ENCODE measurements at regions not wholly inside any gene's neighbourhood (a gene's known extent, or its start where the extent isn't known, plus 50 kb on each side); places are given as distances from the start of the nearest gene placed in this dataset.

DNA sequence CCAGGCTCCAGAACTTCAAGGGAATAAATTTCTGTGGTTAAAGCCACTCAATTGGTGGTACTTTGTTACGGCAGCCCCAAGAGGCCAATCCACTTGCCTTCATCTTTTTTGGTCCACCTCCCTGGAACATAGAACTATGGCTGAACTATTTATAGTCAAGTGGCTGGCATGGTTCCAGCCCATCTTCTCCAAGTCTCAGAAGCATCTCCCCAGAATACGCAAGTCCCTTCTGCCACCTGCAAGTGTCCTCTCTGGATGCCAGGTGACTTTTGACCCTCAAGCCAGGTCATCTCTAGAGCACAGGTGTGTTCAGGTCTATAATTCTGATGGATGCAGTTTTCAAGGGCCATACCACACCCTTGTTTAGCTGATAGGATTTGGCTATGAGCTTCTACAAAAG is 371.5 kb downstream of the AACS start:
- DNase-seq, result no peak

DNA sequence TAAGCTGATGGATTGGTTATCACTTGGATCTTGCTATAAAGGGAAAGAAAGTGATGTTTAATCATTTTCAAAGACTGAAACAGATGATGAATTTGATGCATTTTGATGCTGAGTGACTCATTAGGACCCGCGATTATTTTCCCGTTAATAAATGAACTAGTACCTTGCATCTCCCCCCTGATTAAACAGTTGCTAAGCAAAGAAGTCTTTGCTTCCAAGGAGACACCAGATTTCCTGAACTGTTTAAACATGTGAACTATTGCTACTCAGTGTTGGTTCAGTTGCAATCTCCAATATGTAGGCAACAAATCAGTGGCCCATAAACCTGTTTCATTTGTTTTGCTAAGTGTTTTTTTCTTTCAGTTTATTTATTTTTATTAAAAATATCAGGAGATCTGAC is 375.2 kb downstream of the AACS start:
- no peak for DNase-seq

DNA sequence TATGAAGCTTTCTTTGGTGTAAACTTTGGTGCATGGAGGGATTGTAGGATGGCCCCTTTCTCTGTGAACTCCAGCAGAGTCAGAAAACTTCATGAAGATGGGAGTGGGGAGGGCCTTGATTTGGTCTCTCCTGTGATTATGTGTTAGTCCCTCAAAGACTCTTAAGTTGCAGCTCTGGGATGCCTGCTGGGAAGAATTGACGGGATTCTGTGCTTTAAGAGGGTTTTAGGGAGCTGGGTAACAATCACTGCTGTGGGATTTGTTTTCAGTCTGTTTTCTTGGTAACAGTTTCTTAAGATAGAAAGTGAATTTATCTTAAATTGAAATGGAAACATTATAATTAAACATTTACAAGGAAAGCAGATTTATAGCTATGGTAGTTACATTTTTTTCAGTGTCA is 378.1 kb downstream of the AACS start:
- no peak for DNase-seq

DNA sequence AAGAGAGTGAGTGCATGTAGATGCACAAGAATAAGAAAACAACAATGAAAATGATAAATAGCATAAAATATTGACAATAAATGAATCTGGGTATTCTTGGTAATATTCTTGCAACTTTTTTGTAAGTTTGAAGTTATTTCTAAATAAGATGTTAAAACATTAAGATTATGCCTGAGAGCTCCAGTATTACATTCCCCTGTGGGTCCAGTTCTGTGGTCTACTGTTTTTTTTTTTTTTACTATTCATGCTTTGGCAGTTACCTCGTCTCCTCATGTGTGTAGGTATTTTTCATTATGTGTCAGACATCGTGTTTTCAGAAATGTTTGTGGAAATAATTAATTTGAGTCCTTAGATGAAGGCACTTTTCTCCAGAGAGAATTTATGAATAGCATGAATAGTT is 386.2 kb downstream of the AACS start:
- DNase-seq, result no peak

DNA sequence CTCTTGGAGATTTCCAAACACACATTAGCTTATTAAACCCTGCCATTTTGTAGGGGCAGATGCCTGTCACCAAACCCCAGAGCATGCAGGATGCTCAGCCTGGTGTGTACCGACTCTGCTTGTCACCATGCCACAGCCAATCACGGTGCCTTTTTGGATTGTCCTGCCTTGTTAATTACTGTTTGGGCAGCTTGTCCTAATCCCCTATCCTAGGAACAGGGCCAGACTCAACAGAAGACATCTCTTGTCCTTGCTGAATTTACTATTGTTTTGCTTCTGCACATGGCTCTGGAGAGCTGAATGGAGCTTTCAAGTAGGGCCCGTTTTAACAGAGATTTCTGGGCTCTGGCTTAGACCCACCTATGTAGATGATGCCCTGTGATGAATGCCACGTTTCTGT is 388.5 kb downstream of the AACS start:
- no peak for DNase-seq

DNA sequence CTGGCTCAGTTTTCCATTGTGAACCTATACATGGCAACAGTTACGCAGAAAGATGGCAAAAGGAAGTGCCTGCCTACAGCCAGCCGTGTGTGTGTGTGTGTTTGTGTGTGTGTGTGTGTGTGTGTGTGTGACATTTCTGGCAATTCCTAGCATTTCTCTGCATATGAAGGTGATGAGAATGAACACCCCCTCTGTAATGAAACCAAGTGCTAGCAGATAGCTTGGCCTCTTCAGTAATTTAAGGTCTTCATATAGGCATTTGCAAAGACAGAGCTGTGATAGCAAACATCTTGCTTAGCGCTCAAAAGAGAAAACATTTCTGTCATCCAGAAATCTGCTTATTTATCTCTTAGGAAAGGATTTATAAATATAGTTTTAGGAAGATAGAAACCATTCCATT is 389.1 kb downstream of the AACS start:
- DNase-seq, result no peak

DNA sequence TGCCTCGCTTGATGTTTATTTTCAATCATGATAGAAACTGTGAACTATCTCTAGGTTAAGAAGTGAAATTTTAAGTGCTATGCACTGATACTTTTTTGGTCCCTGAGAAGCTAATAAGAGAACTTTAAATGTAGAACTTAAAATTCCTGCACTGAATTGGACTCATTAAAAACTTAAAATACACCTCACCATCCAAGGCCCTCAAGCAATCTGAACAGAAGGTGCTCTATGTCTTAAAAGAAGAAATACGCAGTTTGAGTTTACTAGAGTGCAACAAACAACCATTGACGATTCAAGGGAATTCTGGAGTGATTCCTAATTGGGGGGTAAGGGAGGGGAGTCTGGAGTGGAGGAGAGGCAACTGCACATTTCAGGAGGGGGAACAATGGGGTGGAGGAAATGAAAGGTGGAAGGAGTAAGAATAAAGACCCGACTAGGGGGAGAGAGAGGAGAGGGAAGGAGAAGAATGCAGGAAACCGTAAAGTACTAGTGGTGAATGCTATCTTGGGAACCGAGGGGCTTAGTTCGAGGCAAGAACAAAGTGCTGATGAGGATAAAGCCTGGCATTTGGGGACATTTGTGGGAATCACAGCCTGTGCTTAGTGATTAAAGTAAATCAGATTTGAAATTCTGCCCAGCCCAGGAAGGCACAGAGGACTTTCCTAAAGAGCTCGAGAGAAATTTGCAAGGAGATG is 389.7 kb downstream of the AACS start:
- no peak for DNase-seq

DNA sequence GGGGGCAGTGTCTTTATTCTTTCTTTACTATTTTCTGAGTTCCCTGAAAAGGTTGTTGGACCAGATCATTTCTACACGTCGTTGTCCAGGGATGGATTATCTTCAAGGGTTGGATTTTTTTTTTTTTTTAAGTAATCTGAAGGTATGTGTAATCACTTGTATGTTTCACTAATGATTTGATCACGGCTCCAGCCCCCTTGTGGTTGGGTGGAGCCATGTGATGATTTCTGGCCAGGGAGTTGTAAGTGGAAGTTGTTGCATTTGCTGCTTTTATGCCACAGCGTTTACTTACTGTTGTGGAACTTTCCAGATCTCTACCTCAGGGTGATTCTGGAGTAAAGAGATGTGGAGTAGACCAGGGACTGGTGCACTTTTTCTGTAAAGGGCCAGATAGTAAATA is 390.3 kb downstream of the AACS start:
- DNase-seq, result no peak

DNA sequence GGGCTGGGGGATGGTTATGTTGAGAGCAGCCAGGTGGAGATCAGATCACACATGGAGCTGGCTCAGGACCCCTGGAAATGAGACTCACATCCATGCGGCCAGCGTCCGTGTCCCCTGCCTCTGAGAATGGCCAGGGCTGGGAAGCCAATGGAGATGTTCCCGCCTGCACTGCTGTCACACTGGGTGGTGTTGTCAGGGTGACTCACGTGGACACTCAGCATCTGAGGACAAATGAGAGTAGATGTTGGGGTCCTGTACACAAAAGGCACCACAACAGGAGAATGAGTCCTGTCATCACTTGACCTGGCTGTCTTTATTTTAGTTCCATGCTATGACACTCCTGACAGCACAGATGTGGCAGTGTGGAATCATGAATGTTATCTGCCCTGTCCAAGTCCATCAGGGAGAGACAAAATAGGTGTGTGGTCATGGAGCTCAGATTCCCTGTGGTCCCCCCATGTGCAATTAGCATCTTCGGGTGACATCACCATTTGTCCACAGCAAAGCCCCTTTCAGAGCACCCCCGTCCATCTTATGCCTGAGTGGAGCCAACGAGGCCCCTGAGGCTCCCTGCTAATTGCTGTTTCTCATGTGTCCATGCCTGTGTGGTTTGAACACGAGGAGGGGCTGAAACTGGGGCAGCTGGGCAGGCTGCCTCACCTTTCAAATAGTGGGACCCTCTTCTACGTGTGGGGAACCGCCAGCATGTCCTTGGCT is 393.5 kb downstream of the AACS start:
- DNase-seq, result no peak

DNA sequence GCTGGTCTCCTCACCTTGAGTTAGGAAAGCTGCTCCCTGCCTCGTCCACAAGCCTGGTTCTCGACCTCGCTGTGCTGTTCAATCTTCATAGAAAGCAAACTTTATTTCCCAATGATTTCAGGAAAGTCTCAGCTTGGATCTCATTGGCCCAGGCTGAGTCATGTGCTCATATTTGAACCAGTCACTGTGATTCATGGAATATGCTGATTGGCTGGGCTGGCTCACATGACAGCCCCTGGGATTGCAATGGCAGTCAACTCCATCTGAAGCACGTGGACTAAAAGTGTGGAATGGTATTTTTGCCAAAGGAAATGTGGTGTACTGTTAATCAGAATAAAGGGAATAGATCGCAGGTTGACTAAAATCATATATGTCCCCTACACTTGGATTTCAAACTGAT is 396.6 kb downstream of the AACS start:
- no peak for DNase-seq

DNA sequence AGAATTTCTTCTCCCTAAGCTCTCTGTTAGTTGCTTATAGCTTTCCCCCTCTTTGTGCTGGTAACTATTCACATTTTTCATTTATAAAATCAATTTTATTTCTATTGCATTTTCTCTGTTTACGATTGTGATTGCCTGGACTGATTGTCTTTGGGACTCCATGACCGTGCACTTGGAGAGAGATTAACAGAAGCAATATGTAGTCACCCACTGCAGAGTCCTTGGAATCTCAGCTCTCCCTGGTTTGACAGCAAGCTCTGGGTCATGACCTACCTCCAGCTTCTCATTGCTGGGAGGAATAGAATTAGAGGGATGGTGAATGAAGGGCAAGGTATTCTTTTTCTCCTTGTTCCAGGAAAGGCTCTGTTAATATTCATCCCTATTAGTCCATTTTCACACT is 398.2 kb downstream of the AACS start:
- DNase-seq, result no peak

DNA sequence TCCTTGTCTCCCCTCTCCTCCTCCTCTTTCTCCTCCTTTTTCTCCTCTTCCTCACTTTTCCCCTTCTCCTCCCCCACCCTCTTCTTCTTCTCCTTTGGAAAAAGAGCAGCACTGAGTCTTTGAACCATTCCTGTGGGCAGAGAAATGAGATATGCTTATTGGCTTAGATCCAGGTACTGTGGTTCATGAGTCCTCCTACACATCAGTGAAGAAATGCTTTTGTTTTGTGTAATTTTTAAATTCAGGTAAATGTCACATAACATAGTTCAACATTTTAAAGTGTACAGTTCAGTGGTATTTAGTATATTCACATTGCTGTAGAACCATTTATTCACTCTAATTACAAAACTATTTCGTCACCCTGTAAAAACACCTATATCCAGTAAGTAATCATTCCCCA is 402.1 kb downstream of the AACS start:
- DNase-seq, result no peak

DNA sequence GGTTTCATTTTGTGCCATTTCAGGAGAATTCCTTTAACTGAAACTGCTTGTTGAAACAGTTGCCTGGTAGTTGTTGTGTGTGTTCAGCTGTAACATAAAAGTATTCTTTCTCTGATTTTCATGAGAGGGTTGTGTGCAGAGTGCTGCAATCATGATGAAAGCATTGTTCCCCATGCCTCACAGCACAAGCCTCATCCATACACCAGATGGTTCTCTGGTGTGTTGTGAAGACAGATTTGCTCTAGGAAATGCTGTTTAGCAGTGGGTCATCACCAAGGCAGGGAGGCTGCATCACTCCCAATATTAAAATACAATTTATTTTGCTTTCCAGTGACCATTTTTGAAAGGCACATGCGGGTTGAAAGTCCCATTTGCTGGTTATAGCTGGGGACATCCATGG is 404.4 kb downstream of the AACS start:
- no peak for DNase-seq

DNA sequence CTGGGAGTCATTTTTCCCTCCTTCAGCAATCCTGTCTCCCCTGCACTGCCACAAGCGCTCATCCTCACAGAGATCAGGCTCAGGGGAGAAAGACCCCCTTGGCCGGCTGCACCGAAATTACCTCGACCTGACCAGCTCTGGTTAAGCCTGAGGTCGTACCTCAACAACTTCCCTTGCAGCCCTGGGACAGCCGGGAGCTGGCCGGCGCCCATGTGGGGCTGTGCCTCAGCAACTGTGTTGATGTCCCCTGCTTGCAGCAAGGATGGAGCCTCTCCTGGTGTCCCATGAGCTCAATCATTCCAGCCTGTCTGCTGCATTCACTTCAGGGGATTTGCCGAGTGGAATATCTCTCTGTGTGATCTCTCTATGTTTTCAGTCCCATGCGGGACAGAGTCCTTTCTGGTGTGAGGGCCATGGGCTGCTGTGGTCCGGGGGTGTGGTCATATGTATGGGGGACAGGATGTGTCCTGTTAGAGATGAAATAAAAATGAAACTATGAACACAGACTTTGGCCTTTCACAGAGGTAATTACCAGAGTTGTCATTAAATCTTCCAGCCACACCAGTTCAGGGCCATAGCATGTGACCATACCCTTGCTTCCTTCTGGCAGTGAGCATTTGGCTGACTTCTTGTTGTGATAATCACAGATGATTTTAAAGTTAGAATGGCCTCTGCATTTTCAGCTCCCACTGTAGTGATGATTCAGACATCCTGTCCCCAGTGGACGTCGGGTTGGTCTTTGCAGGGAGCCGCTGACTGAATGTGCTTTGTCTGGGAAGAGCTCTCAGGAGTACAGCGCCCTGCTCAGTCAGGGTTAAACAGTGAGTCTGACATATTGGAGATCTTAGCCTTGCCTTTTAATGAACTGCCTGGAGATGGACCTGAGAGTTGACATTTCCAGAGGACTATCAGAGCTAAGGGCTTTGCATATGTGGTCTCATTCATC is 405.9 kb downstream of the AACS start:
- DNase-seq, result no peak

DNA sequence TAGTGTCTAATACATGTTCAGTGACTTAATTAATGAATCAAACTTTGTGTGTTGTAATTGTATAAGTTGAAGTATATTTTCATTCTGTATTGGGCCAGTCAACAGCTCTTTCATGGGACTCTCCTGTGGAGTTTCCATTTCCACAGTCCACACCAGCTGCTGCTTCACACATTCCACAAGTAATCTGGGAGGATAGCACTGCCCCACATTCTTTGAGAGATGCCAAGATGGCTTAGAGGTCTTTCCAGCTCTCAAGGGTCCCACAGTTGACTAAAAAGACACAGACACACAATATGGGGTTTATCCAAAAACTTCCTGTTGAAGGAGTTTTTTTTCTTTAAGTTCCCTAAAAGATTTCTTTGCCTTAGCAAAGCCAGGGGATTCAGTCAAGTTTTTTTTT is 408.3 kb downstream of the AACS start:
- no peak for DNase-seq

DNA sequence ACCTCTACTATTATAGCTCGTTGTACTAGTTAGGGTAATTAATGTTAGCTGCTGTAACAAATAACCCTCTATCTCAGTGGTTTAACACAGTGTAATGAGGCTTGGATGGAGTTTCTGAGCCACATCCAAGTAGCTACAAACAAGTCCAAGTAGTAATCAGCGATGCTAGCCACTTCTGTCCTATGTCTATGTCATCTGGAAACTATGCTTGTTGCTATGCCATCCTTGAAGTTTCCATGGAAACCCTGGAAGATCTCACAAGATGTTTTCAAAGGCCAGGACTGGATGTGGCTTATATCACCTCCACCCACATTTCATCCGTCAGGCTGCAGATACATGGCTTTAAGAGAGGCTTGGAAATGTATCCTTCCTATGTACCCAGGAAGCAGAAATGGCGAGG is 422.1 kb downstream of the AACS start:
- no peak for DNase-seq

DNA sequence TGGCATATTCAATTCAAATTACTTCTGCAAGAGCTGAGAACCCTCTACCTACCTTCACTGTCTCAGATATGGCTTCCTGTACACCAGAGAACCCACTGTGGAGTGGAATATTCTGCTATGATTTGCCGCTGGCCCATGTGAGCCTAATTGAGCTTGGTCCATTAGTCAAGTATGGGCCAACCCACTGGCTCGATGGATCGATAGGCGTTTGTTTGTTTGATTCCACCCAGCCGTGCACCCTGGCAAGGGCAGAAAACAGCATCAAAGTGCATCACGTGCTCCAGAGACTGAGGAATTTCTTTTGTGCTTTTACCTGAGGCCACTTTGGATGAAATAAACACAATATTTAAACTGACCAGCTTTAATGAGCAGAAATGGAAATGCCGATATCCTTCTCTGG is 426.3 kb downstream of the AACS start:
- no peak for DNase-seq

DNA sequence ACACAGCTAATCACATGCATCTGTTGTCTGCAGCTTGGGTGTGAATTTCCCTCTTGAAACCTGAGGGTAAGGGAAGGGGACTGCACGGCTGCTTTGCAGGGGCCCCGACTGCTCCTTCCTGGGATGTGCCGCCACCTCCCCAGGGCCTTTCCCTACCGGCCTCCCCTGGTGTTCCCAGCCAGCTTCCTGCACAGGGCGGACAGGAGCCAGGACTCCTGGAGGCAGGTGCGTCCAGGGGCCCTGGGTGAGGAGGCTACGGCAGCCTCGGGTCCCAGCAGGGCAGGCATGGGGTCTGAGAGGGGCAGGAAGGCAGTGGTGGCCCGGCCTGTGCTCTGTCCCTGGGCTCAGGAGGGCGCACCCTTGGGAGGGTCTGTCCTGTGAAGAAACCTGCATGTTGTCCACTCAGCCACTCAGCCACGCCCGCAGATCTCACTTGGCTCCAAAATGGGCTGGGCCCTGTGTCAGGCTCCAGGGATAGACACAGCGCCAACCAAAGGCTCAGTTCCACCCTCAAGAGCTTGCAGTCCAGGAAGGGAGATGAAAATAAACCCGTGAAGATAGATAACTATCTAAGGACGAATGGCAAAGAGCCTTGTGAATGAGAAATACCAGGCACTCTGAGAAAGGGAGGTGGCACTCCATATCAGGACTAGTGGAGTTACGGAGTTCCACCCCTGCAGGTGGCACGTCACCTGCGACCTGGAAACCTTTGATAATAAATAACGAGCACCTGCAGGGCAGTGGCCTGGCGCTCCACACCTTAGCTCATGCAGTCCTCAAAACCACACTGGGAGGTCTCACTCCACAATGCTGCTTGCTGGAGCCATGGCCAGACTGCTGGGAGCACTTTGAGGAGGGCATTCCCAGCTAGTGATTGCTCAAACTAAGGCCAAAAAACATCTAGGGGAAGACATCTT is 427.4 kb downstream of the AACS start:
- no peak for DNase-seq

DNA sequence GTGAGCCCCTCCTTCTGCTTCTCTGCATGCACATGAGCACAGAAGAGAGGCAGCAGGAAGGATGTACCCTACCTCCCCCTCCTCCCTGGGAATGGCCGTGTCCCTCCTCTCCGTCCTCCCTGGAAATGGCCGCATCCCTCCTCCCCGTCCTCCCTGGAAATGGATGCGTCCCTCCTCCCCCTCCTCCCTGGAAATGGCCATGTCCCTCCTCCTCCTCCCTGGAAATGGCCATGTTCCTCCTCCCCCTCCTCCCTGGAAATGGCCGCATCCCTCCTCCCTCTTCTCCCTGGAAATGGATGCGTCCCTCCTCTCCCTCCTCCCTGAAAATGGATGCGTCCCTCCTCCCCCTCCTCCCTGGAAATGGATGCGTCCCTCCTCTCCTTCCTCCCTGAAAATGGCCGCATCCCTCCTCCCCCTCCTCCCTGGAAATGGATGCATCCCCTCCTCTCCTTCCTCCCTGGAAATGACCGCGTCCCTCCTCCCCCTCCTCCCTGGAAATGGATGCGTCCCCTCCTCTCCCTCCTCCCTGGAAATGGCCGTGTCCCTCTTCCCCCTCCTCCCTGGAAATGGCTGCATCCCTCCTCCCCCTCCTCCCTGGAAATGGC is 428.6 kb downstream of the AACS start:
- DNase-seq, result no peak

DNA sequence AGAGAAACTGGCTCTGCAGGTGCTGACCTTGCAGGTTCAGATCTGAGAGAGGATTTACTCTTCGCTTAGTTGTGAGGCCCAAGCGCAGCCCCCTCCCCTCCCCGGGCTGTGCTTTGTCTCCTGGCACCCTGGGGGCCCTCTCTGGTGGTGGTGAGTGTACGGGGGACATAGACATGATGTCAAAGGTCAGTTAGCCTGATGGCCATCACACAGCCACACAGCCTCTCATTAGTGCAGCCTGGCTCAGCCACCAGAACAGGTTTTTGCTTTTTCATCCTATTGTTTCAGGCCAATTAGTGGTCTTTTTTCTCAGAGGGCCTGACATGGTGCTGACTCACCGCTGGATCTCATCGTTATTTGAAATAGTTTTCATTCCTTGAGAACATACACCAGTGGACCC is 437.9 kb downstream of the AACS start:
- DNase-seq, result no peak

DNA sequence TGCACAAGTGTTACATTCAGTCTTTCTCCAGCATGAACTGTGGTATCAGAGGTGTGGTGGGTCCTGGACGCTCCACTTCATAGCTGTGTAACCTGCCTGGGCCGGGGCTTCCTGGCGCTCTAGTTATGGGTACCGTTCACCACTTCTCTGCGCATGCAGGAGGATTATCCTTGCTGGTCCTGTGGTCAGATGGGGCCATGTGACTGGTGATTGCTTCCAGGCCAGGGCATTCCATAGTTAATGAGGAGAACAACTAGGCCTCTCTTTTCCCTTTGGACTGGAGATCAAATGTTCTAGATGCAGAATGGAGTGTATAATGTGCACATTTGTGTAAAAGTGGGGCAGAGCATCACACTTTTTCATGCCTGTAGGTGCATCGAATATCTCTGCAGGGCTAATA is 444.0 kb downstream of the AACS start:
- DNase-seq, result no peak
